Astrocyte of the cerebellum (primary cell): ENCODE measurements at regions not wholly inside any gene's neighbourhood (a gene's known extent, or its start where the extent isn't known, plus 50 kb on each side); places are given as distances from the start of the nearest gene placed in this dataset.

Source experiments
- DNase-seq: peaks from one replicate; pipeline ENCODE4 v3.0.0-alpha.2; 2011; ENCODE audit warnings: low read depth
- H3K4me3 ChIP-seq: 2 replicates; pipeline ENCODE4 v1.5.1; 2011; ENCODE audit warnings: mild to moderate bottlenecking, low read depth, low read length, moderate library complexity
- in situ Hi-C: cut with HindIII; loops from 2 replicates; pipeline ENCODE4 v1.10.0; 2017; ENCODE audit warnings: low sequenced_read_pairs
- TF ChIP-seq, protein P1 (sequence below): IDR thresholded peaks from 2 replicates; pipeline ENCODE4 v1.5.1; 2012; ENCODE audit warnings: low read length, low read depth, moderate library complexity, mild to moderate bottlenecking; ENCODE audit errors: missing control alignments

DNA sequence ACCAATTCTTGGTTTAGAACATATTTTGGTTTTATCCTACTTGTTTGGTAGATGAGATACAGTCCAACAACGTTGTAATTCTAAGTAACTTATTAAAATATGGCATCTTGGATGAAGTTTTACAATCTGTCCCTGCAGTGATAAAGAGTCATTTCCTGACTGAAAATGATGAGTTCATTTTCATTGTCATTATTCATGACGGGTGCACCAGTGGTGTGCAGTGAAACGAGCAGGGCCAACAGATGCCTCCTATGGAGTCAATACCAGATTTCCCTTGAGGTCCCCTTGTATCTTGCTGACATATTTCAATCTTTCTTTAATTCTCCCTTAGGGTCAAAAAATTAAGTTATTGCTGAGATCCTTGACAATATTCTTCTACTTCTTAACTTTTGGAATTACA, 438.5 kb downstream of the LRIG3 start:
- TF ChIP-seq, protein P1, sequence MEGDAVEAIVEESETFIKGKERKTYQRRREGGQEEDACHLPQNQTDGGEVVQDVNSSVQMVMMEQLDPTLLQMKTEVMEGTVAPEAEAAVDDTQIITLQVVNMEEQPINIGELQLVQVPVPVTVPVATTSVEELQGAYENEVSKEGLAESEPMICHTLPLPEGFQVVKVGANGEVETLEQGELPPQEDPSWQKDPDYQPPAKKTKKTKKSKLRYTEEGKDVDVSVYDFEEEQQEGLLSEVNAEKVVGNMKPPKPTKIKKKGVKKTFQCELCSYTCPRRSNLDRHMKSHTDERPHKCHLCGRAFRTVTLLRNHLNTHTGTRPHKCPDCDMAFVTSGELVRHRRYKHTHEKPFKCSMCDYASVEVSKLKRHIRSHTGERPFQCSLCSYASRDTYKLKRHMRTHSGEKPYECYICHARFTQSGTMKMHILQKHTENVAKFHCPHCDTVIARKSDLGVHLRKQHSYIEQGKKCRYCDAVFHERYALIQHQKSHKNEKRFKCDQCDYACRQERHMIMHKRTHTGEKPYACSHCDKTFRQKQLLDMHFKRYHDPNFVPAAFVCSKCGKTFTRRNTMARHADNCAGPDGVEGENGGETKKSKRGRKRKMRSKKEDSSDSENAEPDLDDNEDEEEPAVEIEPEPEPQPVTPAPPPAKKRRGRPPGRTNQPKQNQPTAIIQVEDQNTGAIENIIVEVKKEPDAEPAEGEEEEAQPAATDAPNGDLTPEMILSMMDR: no peak
- no peak for DNase-seq
- in situ Hi-C loops: no loop called here
- no peak overlapping the region for H3K4me3 ChIP-seq

DNA sequence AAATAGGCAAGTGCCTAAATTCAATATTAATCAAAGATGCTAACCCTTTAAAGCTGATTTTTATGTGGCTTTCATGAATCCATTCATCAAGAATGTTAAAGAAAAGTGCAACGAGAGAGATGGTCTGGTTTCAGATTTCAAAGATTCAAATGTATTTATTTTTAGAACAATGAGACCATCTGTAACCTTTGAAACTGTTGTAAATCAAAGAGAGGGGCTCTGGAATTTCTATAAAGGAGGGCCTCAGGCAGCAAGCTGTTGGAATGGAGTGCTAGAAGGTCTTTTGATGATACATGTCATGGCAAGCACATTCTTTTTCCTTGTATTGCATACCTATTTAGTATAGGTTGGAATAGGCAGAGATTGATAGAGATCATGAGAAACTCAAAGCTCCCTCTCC, 433.0 kb downstream of the LRIG3 start:
- TF ChIP-seq, protein P1: no peak
- in situ Hi-C loops: no loop called here
- H3K4me3 ChIP-seq: no peak overlapping the region
- no peak for DNase-seq

DNA sequence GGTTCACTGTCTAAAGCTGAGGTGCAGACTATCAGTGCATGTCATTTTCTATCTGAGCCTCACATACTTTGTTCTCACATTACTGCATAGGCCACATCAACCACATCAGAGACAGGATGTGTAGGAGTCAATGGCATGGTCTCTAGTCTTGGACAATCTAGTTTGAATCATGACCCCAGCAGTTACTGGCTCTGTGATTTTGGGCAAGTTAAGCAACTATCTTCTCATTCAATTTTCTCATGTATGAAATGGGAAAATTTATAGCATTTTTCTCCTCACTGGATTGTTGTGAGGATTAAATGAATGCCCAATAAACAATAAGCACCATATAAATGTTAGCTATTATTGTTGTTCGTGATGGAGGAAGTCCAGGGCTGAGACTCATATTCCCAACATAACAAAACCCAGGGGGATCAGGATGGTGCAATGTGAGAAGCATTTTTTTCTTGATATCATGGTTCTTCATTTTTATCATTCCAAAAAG, 432.6 kb downstream of the LRIG3 start:
- TF ChIP-seq, protein P1: no peak
- H3K4me3 ChIP-seq: no peak overlapping the region

DNA sequence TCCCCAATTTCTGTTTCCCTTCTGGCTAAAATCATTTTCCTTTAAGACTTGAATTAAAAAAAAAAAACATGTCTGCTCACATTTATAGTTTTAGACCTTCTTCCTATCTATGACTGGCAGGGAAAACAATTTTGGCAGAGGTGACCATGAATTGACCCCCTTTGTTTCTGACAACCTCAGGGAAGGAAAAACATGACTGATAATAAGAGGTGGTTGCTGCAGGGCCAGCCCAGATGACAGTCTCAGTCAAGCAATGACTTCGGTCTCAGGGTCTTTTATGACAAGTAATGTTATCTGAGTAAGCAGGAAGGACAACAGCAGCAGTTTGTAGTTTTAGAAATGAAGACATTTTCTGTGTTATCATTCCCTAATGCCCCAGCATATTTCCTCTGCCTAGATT, 430.9 kb downstream of the LRIG3 start:
- no peak overlapping the region for H3K4me3 ChIP-seq
- DNase-seq: no peak
- in situ Hi-C loops: no loop called here
- TF ChIP-seq, protein P1: no peak

More for the DNA sequence above, 432.6 kb downstream of the LRIG3 start:
- in situ Hi-C loops: no loop called here
- peak; percentile 33 for DNase-seq

DNA sequence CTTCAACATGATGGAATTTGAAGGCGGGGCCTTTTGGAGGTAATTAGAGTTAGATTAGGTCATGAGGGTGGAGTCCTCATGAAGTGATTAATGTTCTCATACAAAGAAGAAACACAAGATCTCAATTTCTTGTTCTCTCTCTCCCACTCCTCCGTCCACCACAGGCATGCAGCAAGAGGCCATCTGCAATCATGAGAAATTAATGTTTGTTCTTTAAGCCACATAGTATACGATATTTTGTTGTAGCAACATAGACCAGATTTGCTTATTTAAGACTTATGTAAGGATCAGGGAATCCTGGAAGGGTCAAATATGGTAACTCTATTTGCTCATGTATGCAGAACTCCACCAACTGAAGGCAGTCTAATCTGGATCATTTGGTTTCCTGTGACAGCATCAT, 429.0 kb downstream of the LRIG3 start:
- TF ChIP-seq, protein P1: no peak
- H3K4me3 ChIP-seq: no peak overlapping the region
- in situ Hi-C loops: no loop called here
- peak; percentile 12 for DNase-seq

DNA sequence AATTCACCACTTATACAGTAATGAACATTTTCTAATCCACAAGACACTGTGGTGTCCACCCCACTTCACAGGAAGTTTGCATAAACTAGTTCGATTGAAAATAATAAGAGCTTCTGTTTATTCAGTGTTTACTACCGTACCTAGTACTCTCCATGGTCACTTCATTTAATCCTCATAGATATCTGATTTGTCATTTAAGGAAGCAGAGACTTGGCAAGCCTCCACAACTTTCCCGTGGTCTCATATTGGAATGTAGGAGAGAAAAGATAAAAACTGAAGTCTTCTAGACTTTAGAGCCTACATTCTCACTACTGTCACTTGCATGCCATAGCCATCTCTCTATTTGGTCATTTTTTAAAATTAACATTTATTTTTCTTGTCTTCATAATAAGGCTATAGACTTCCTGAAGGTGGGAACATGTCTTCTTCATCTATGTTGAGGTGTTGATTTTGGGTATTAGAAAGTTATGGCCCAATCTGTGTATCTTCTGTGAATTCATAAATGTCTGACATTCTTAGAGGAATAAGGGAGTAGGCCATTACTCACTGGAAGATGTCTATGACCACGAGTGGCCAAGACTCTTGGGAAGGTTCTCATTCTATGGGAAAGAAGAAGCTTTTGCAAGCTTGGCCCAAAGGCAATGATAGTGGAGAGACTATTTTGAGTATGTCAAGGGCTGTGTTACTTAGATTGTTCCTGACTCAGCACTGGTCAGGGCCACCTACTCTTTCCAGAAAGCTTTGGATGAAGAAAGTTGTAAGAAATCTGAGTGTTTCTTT, 423.7 kb downstream of the LRIG3 start:
- no peak overlapping the region for H3K4me3 ChIP-seq
- TF ChIP-seq, protein P1: no peak
- in situ Hi-C loops: no loop called here
- no peak for DNase-seq
